Endothelial cell of umbilical vein (primary cell): ENCODE measurements at regions not wholly inside any gene's neighbourhood (a gene's known extent, or its start where the extent isn't known, plus 50 kb on each side); places are given as distances from the start of the nearest gene placed in this dataset.
"Not testable (repeated sequence)": the region's sequence is repeated elsewhere in the genome, so short reads cannot be mapped to it uniquely, and the experiment has no call there.

Experiments used
- EZH2 ChIP-seq: IDR thresholded peaks from 2 replicates; pipeline ENCODE4 v1.6.1; 2012; ENCODE audit warnings: borderline replicate concordance, low read depth, mild to moderate bottlenecking, moderate library complexity, low read length, inconsistent platforms; ENCODE audit not compliant: severe bottlenecking
- FOS ChIP-seq: IDR thresholded peaks from 2 replicates; pipeline ENCODE4 v1.6.1; 2011; ENCODE audit warnings: mild to moderate bottlenecking, low read length, moderate library complexity, borderline replicate concordance; ENCODE audit not compliant: insufficient read depth
- GATA2 ChIP-seq: IDR thresholded peaks from 2 replicates; pipeline ENCODE4 v1.7.0; 2011; ENCODE audit warnings: low read depth, mild to moderate bottlenecking, moderate library complexity, mixed read lengths, low read length; ENCODE audit not compliant: insufficient read length, insufficient read depth
- JUN ChIP-seq: IDR thresholded peaks from 2 replicates; pipeline ENCODE4 v1.6.1; 2011; ENCODE audit warnings: borderline replicate concordance, low read depth; ENCODE audit not compliant: insufficient read length, insufficient read depth
- POLR2A ChIP-seq: IDR thresholded peaks from 2 replicates; pipeline ENCODE4 v1.6.1; 2012; ENCODE audit warnings: low read depth, mild to moderate bottlenecking, control low read depth, low read length
- POLR2AphosphoS5 ChIP-seq: IDR thresholded peaks from 2 replicates; pipeline ENCODE4 v1.6.1; 2012; ENCODE audit warnings: low read depth, mild to moderate bottlenecking, control low read depth, low read length, moderate library complexity; ENCODE audit not compliant: insufficient read depth
- TF ChIP-seq, protein P1 (sequence below), 2 donors: IDR thresholded peaks; 1 replicate in 1 of 2; 2 replicates in 1 of 2; pipeline ENCODE4 v1.5.1; 2011; ENCODE audit warnings: low read length in 2 of 2, mild to moderate bottlenecking in 2 of 2, moderate library complexity in 2 of 2, control low read depth in 1 of 2, inconsistent platforms in 1 of 2, low read depth in 1 of 2; ENCODE audit not compliant: insufficient read depth in 1 of 2; ENCODE audit errors: extremely low read depth in 1 of 2
- TF ChIP-seq, protein P2 (sequence below): IDR thresholded peaks from 2 replicates; pipeline ENCODE4 v1.6.1; 2011; ENCODE audit not compliant: insufficient read depth, insufficient read length

DNA sequence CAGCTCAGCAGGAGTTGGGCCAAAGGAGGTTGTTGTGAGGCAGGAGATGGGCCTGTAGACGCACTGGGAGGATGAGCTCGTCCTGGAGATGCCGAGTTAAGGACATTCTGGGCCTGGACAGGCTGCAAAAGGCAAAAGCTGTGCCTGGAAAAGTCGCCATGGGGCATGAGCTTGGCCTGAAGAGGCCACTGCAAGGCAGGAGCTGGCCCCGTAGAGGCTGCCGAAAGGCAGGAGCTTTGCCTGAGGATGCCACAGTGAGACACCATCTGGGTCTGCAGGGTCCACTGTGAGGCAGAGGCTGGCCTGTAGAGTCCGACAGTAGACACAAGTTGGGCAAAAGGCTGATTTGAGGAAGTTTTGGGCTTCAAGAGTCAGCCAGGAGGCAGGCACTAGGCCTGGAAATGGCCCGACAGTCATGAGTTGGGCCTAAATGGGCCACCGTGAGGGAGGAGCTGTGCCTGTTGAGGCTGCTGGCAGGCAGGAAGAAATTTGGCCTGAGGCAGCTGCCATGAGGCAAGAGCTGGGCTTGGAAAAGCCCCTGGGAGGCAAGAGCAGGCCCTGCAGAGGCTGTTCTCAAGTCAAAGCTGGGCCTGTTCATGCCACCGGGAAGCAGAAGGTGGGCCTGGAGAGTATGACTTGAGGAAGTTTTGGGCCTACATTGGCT is 86.8 kb upstream of the FABP2 start:
- TF ChIP-seq FOS, JUN, POLR2A, EZH2, GATA2, POLR2AphosphoS5: not testable (repeated sequence)
- TF ChIP-seq, protein P1, sequence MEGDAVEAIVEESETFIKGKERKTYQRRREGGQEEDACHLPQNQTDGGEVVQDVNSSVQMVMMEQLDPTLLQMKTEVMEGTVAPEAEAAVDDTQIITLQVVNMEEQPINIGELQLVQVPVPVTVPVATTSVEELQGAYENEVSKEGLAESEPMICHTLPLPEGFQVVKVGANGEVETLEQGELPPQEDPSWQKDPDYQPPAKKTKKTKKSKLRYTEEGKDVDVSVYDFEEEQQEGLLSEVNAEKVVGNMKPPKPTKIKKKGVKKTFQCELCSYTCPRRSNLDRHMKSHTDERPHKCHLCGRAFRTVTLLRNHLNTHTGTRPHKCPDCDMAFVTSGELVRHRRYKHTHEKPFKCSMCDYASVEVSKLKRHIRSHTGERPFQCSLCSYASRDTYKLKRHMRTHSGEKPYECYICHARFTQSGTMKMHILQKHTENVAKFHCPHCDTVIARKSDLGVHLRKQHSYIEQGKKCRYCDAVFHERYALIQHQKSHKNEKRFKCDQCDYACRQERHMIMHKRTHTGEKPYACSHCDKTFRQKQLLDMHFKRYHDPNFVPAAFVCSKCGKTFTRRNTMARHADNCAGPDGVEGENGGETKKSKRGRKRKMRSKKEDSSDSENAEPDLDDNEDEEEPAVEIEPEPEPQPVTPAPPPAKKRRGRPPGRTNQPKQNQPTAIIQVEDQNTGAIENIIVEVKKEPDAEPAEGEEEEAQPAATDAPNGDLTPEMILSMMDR (IDR thresholded peaks at IDR 0.05; ENCODE audit: extremely low read depth in 1 of 2, insufficient read depth in 1 of 2, low read depth in 1 of 2, low read length in 2 of 2): not testable (repeated sequence)
- TF ChIP-seq, protein P2, sequence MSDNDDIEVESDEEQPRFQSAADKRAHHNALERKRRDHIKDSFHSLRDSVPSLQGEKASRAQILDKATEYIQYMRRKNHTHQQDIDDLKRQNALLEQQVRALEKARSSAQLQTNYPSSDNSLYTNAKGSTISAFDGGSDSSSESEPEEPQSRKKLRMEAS: not testable (repeated sequence)
